Activated T-cell treated with anti-CD3 and anti-CD28 coated beads, Interleukin-2, amount 50 U/mL, for 4 hours (primary cell): ENCODE measurements at regions not wholly inside any gene's neighbourhood (a gene's known extent, or its start where the extent isn't known, plus 50 kb on each side); places are given as distances from the start of the nearest gene placed in this dataset.
"Not testable (repeated sequence)": the region's sequence is repeated elsewhere in the genome, so short reads cannot be mapped to it uniquely, and the experiment has no call there.

Experiments
- ATAC-seq, 2 donors: fragments of 200-7000 bp; cut with Tn5 transposase; one replicate each; pipeline ENCODE4 v1.10.0; 2021
- DNase-seq: peaks from one replicate; pipeline ENCODE4 v3.0.0-alpha.2; 2020
- H3K27me3 Mint-ChIP-seq: one replicate; pipeline ENCODE4 v1.8.0; 2021; ENCODE audit warnings: low read depth, mixed read lengths
- H3K36me3 Mint-ChIP-seq: one replicate; pipeline ENCODE4 v1.8.0; 2022; ENCODE audit warnings: mixed read lengths; ENCODE audit not compliant: insufficient read depth
- H3K4me1 Mint-ChIP-seq: one replicate; pipeline ENCODE4 v1.8.0; 2021; ENCODE audit warnings: low read depth, mixed read lengths
- H3K4me3 Mint-ChIP-seq: one replicate; pipeline ENCODE4 v1.8.0; 2021; ENCODE audit warnings: mild to moderate bottlenecking, moderate library complexity, mixed read lengths
- H3K9me3 Mint-ChIP-seq: one replicate; pipeline ENCODE4 v1.8.0; 2021; ENCODE audit warnings: mixed read lengths

DNA sequence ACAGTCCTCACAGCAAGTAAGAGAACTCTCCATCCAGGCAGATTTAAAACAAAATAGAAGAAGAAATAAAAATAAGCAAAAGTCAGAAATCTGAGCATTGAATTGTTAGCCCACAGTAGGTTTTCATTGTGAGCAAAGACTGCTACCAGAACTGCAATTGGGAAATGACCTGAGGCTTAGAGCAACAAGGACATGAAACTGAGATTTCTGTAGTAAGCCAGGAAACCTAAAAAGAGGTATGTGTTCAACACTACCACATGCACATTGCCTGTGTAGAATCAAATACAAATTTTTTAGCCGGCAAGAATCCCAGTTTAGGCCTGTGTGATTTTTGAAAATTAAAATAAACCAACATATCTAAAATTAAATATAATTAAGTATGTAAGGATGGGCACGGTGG, 928.4 kb upstream of the WWC1 start:
- peaks cover 11% of the 10 kb centered on the region for H3K9me3 Mint-ChIP-seq
- H3K4me3 Mint-ChIP-seq, result no peak overlapping the region
- H3K27me3 Mint-ChIP-seq, result no peaks in the 10 kb centered on the region
- no peak for DNase-seq
- no peak for ATAC-seq
- H3K4me1 Mint-ChIP-seq, result no peaks in the 10 kb centered on the region
- H3K36me3 Mint-ChIP-seq, result no peaks in the 10 kb centered on the region

- H3K27me3 Mint-ChIP-seq, result no peaks in the 10 kb centered on the region
- no peaks in the 10 kb centered on the region for H3K36me3 Mint-ChIP-seq
- H3K4me1 Mint-ChIP-seq, result no peaks in the 10 kb centered on the region
- H3K9me3 Mint-ChIP-seq, result peaks cover 3% of the 10 kb centered on the region
- ATAC-seq, result no peak
- DNase-seq, result no peak
- H3K4me3 Mint-ChIP-seq, result no peak overlapping the region
Measured at GRCh38 chr5:167375125-167375524, 916.3 kb upstream of the WWC1 start.

- Mint-ChIP-seq H3K9me3 (peaks cover 4% of the 10 kb centered on the region), H3K27me3 (no peaks in the 10 kb centered on the region), H3K4me3 (no peak overlapping the region), H3K4me1 (no peaks in the 10 kb centered on the region), H3K36me3 (no peaks in the 10 kb centered on the region)
- ATAC-seq, result no peak
- DNase-seq, result no peak
Measured at GRCh38 chr5:167378894-167379723, 912.3 kb upstream of the WWC1 start.

GRCh38 chr5:167381457-167381856, 910.0 kb upstream of the WWC1 start:
- no peak overlapping the region for H3K4me3 Mint-ChIP-seq
- peaks cover 4% of the 10 kb centered on the region for H3K9me3 Mint-ChIP-seq
- H3K27me3 Mint-ChIP-seq, result no peaks in the 10 kb centered on the region
- H3K4me1 Mint-ChIP-seq, result no peaks in the 10 kb centered on the region
- H3K36me3 Mint-ChIP-seq, result no peaks in the 10 kb centered on the region
- DNase-seq, result no peak
- no peak for ATAC-seq

GRCh38 chr5:167389537-167389936, 901.9 kb upstream of the WWC1 start:
- Mint-ChIP-seq H3K36me3 (no peaks in the 10 kb centered on the region), H3K27me3 (no peaks in the 10 kb centered on the region), H3K9me3 (peaks cover 13% of the 10 kb centered on the region), H3K4me3 (no peak overlapping the region), H3K4me1 (no peaks in the 10 kb centered on the region)
- DNase-seq (no peak), ATAC-seq (no peak)

GRCh38 chr5:167391286-167391685, 900.2 kb upstream of the WWC1 start:
- peaks cover 15% of the 10 kb centered on the region for H3K9me3 Mint-ChIP-seq
- not testable (repeated sequence) for ATAC-seq, DNase-seq, H3K27me3 Mint-ChIP-seq, H3K4me3 Mint-ChIP-seq, H3K4me1 Mint-ChIP-seq, H3K36me3 Mint-ChIP-seq

- Mint-ChIP-seq H3K27me3 (no peaks in the 10 kb centered on the region), H3K9me3 (peaks cover 23% of the 10 kb centered on the region), H3K36me3 (no peaks in the 10 kb centered on the region), H3K4me1 (no peaks in the 10 kb centered on the region), H3K4me3 (no peak overlapping the region)
- ATAC-seq, result no peak
- DNase-seq, result no peak
Measured at GRCh38 chr5:167392240-167392639, 899.2 kb upstream of the WWC1 start.

GRCh38 chr5:167393358-167393757, 898.1 kb upstream of the WWC1 start:
- no peaks in the 10 kb centered on the region for H3K36me3 Mint-ChIP-seq
- no peaks in the 10 kb centered on the region for H3K4me1 Mint-ChIP-seq
- no peak overlapping the region for H3K4me3 Mint-ChIP-seq
- no peak for ATAC-seq
- no peaks in the 10 kb centered on the region for H3K27me3 Mint-ChIP-seq
- peaks cover 18% of the 10 kb centered on the region for H3K9me3 Mint-ChIP-seq
- no peak for DNase-seq

- ATAC-seq (no peak), DNase-seq (no peak)
- no peaks in the 10 kb centered on the region for H3K4me1 Mint-ChIP-seq
- H3K27me3 Mint-ChIP-seq, result no peaks in the 10 kb centered on the region
- H3K36me3 Mint-ChIP-seq, result no peaks in the 10 kb centered on the region
- H3K4me3 Mint-ChIP-seq, result no peak overlapping the region
- peaks cover 15% of the 10 kb centered on the region for H3K9me3 Mint-ChIP-seq
Measured at GRCh38 chr5:167402671-167403070, 888.8 kb upstream of the WWC1 start.

DNA sequence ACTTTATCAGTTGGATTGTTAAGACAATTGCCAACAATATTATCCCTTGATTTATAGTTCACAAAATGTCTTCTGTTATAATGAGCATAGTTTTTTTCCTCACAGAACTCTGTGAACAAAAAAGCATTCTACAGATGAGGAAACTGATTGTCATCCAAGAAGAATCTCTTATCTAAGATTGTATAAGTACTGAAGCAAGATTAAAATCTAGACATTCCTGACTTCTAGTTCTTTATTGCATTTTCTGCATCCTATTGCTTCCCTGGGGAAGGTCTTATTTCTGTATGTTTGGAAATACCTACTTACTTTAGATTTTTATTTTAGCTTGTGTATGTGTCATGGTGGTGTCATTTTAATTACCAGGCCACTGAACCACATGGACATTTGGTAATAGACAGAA, 884.9 kb upstream of the WWC1 start:
- DNase-seq, result no peak

DNA sequence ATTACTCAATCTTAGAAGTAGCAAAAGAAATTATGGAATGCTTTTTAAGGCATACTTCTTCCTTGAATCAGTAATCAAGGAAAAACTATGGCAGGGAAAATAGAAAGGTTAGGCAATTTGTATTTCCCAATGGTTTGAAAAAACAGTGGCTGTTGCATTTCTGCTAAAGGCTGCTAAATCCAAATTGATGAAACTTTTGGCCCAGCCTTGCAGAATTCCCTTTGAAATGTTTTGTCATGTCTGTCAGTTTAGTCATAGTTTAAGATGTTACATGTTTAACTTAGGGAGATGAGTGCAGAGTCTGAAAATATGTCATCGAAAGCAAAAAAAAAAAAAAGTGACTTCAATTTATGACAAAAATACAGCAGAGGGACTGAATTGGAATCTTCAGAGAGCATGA, 878.9 kb upstream of the WWC1 start:
- H3K4me1 Mint-ChIP-seq, result no peaks in the 10 kb centered on the region
- no peaks in the 10 kb centered on the region for H3K27me3 Mint-ChIP-seq
- DNase-seq (no peak), ATAC-seq (no peak)
- no peaks in the 10 kb centered on the region for H3K36me3 Mint-ChIP-seq
- no peaks in the 10 kb centered on the region for H3K9me3 Mint-ChIP-seq
- no peak overlapping the region for H3K4me3 Mint-ChIP-seq

More for the DNA sequence above, 884.9 kb upstream of the WWC1 start:
- Mint-ChIP-seq H3K27me3 (no peaks in the 10 kb centered on the region), H3K4me3 (no peak overlapping the region), H3K4me1 (no peaks in the 10 kb centered on the region), H3K9me3 (peaks cover 8% of the 10 kb centered on the region), H3K36me3 (no peaks in the 10 kb centered on the region)
- no peak for ATAC-seq

- Mint-ChIP-seq H3K4me1 (no peaks in the 10 kb centered on the region), H3K27me3 (no peaks in the 10 kb centered on the region), H3K9me3 (peaks cover 1% of the 10 kb centered on the region), H3K36me3 (no peaks in the 10 kb centered on the region), H3K4me3 (no peak overlapping the region)
- ATAC-seq (no peak), DNase-seq (no peak)
Measured at GRCh38 chr5:167413506-167413905, 877.9 kb upstream of the WWC1 start.

DNA sequence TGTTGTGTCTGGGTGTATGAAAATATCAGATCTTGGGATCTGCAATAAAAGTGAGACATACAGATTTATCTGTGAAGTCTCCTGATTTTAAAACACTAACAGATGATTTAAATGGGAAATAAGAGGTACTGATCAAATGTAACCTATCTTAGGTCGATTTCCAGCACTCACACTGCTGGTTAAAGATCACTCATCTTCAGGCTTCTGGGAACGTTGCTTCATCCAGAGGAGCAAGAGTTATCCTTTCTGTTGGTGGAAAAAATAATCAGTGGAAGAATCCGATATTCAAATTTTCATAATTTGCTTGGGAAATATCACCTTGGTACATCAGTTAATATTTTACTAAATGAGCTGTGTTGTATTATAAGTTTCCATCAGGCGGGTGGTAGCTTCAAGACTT, 876.8 kb upstream of the WWC1 start:
- ATAC-seq, result no peak
- Mint-ChIP-seq H3K27me3 (no peaks in the 10 kb centered on the region), H3K36me3 (no peaks in the 10 kb centered on the region), H3K4me3 (no peak overlapping the region), H3K9me3 (peaks cover 3% of the 10 kb centered on the region), H3K4me1 (no peaks in the 10 kb centered on the region)
- DNase-seq, result no peak

DNA sequence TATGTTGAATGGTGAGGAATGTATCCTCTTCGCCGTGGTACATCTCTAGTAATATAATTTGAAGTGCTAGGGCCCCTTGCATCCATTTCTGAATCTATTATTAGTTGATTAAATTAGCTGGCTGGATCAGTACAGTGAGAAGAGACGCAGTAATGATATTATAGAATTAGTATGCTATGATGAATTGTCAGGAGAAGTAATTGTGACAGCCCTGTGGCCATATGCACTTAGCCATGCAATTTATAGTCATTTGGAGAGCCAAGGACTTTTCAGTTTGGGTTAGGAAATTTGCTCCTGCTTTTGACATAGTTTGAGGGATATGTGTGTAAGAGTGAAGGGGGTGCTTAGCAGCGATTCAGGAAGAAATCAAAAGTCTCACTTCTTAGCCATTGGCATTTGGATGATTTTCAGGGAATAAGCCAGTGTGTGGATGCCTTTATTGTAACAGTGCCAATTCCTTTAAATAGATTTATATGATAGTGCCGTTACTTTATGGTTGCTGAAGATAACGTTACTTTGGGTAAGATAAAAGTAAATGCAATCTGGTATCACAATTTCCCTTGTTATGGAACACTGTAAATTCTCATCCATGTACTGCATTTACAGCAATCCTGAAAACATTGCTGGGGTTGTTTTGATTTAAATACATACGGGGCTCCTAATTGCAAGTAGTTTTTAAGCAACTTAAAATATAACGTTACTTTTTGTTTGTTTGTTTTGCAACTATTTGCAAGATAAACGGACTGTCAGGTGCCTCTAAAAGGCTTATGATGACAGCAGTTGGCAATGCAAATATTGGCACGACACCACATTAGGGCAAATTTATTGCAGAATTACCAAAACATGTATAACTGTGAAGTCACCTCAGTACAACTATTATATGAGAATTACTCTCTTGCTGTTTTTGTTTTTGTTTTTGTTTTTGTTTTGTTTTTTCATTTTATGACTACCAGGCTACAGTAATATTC, 875.4 kb upstream of the WWC1 start:
- DNase-seq, result no peak

GRCh38 chr5:167417662-167418061, 873.8 kb upstream of the WWC1 start:
- H3K4me3 Mint-ChIP-seq, result no peak overlapping the region
- H3K9me3 Mint-ChIP-seq, result peaks cover 5% of the 10 kb centered on the region
- H3K27me3 Mint-ChIP-seq, result no peaks in the 10 kb centered on the region
- no peaks in the 10 kb centered on the region for H3K4me1 Mint-ChIP-seq
- DNase-seq, result no peak
- no peaks in the 10 kb centered on the region for H3K36me3 Mint-ChIP-seq
- no peak for ATAC-seq

More for the DNA sequence above, 875.4 kb upstream of the WWC1 start:
- Mint-ChIP-seq H3K27me3 (no peaks in the 10 kb centered on the region), H3K36me3 (no peaks in the 10 kb centered on the region), H3K4me1 (no peaks in the 10 kb centered on the region), H3K4me3 (no peak overlapping the region), H3K9me3 (peaks cover 3% of the 10 kb centered on the region)
- no peak for ATAC-seq
